ENCODE measurements at regions not wholly inside any gene's neighbourhood (a gene's known extent, or its start where the extent isn't known, plus 50 kb on each side); places are given as distances from the start of the nearest gene placed in this dataset.

DNA sequence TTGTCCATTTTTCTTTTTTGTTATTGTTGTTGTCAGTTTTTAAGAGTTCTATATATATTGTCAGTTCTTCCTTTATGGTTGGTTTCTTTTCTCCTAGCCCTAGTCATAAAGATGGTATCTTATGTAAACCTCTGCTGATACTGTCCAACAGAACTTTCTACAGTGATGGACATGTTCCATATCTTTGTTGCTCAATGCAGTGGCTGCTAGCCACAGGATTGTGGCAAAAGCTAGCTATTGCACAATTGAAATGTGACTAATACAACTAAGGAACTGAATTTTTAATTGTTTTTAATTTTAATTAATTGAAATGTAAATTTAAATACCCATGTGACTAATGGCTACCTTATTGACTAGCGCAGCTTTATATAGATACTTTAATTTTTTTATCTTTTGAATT is 411.8 kb upstream of the PTBP2 start:
- TF ChIP-seq POLR2AphosphoS5 (IDR thresholded peaks at IDR 0.05; ENCODE audit: borderline replicate concordance, low read depth, low read length) (no peak), EZH2 (IDR thresholded peaks at IDR 0.05) (no peak)

All from SK-N-MC (cell line).